Activated CD8-positive, alpha-beta T cell treated with anti-CD3 and anti-CD28 coated beads for 36 hours (primary cell): ENCODE measurements at regions not wholly inside any gene's neighbourhood (a gene's known extent, or its start where the extent isn't known, plus 50 kb on each side); places are given as distances from the start of the nearest gene placed in this dataset.

Experiments
- ATAC-seq: fragments of 200-7000 bp; cut with Tn5 transposase; one replicate; pipeline ENCODE4 v1.10.0; 2021; ENCODE audit warnings: mild to moderate bottlenecking, moderate library complexity
- CTCF ChIA-PET: fragments of 350-600 bp; sonication (Branson Sonifier 250); formaldehyde crosslinking; loops from one replicate; lab custom pipeline; 2021; ENCODE audit warnings: antibody characterized with exemption; lab: Charles Lee
- POLR2A ChIA-PET: fragments of 350-600 bp; sonication (Branson Sonifier 250); formaldehyde crosslinking; loops from one replicate; lab custom pipeline; 2021; ENCODE audit warnings: antibody characterized with exemption; lab: Charles Lee
- DNase-seq: peaks from one replicate; pipeline ENCODE4 v3.0.0-alpha.2; 2020
- H3K27ac Mint-ChIP-seq: one replicate; pipeline ENCODE4 v1.8.0; 2021; ENCODE audit warnings: mild to moderate bottlenecking, mixed read lengths
- H3K27me3 Mint-ChIP-seq: one replicate; pipeline ENCODE4 v1.8.0; 2021; ENCODE audit warnings: mixed read lengths
- H3K36me3 Mint-ChIP-seq: one replicate; pipeline ENCODE4 v1.8.0; 2021; ENCODE audit warnings: low read depth, mixed read lengths
- H3K4me1 Mint-ChIP-seq: one replicate; pipeline ENCODE4 v1.8.0; 2021; ENCODE audit warnings: low read depth, mixed read lengths
- H3K4me3 Mint-ChIP-seq: one replicate; pipeline ENCODE4 v1.8.0; 2021; ENCODE audit warnings: mild to moderate bottlenecking, moderate library complexity, mixed read lengths
- H3K9me3 Mint-ChIP-seq: one replicate; pipeline ENCODE4 v1.8.0; 2021; ENCODE audit warnings: mixed read lengths
- intact Hi-C: fragments of 100-400 bp; cut with micrococcal nuclease; formaldehyde crosslinking; loops from one replicate; pipeline ENCODE4 v1.10.0; 2022
- TF ChIP-seq, protein P1 (sequence below): fragments of 200-600 bp; IDR thresholded peaks from one replicate; pipeline ENCODE4 v1.8.0; 2022; ENCODE audit warnings: antibody characterized with exemption, mild to moderate bottlenecking

DNA sequence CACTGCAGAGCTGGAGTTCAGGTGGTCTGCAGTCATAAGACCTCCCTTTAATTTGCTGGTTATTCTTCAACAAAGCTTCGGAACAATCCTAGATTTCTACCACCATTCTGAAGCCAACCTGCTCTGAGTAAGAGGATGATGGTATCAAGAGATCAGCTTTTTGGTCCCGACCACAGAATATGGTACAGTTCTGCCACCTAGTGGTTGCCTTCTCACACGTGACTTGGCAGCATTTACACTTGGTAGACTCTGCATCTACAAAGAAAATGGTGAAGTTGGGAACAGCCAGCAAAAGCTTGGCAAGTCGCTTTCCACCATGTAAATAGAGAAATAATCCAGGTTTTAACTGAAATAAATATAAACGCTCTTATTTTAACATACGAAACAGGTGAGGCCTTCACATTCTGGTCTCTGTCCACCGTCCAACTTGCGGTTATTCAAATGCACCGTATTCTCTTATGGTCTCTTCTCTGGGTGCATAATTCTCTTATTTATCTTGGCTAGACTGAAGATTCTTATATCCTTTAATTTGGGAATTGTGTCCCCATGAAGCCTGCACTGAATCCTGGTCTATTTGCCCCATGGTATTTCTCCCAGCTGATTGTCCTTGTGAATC is 173.9 kb upstream of the GRM3 start:
- H3K27me3 Mint-ChIP-seq, result no peaks in the 10 kb centered on the region
- ChIA-PET POLR2A (no interaction called here), CTCF (interaction anchor here (0.6 to 1.9 kb wide), 12 partner anchors 12 to 600 kb away, joined by 3 to 7 read pairs (median 4); no protein-coding TSS in a partner anchor)
- H3K4me1 Mint-ChIP-seq, result no peaks in the 10 kb centered on the region
- DNase-seq (peak; percentile 70), ATAC-seq (peak; percentile 76)
- no peak overlapping the region for H3K27ac Mint-ChIP-seq
- no peaks in the 10 kb centered on the region for H3K9me3 Mint-ChIP-seq
- no peak overlapping the region for H3K4me3 Mint-ChIP-seq
- no peaks in the 10 kb centered on the region for H3K36me3 Mint-ChIP-seq
- TF ChIP-seq, protein P1, sequence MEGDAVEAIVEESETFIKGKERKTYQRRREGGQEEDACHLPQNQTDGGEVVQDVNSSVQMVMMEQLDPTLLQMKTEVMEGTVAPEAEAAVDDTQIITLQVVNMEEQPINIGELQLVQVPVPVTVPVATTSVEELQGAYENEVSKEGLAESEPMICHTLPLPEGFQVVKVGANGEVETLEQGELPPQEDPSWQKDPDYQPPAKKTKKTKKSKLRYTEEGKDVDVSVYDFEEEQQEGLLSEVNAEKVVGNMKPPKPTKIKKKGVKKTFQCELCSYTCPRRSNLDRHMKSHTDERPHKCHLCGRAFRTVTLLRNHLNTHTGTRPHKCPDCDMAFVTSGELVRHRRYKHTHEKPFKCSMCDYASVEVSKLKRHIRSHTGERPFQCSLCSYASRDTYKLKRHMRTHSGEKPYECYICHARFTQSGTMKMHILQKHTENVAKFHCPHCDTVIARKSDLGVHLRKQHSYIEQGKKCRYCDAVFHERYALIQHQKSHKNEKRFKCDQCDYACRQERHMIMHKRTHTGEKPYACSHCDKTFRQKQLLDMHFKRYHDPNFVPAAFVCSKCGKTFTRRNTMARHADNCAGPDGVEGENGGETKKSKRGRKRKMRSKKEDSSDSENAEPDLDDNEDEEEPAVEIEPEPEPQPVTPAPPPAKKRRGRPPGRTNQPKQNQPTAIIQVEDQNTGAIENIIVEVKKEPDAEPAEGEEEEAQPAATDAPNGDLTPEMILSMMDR, result peak; percentile 62
- intact Hi-C loops, result loop anchor here (5.0 kb wide), 1 partner anchor 577 kb away; no protein-coding TSS in a partner anchor

DNA sequence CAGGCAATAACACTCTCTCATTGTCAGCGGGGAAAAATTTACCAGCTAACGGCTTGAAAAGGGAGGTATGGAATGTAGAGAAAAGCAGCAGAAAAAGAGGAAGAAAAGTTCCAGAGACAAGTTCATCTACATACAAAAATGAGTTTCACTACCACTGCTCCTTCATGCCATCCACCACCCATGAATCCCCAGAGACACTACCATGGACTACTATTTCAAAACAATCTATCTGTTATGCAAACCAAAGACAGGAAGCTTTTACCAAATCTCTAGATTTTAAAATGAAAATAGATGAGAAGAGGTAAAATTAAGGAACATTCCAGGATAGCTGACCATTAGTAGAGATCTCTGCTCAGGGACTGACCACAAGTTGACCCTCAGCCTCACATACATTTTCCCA is 189.0 kb upstream of the GRM3 start:
- ChIA-PET CTCF (interaction anchor here (1.9 kb wide), 1 partner anchor 15 kb away, joined by 7 read pairs; no protein-coding TSS in a partner anchor), POLR2A (no interaction called here)
- intact Hi-C loops, result no loop called here
- H3K9me3 Mint-ChIP-seq, result peaks cover 2% of the 10 kb centered on the region
- no peak overlapping the region for H3K27ac Mint-ChIP-seq
- TF ChIP-seq, protein P1, result no peak
- no peaks in the 10 kb centered on the region for H3K36me3 Mint-ChIP-seq
- no peaks in the 10 kb centered on the region for H3K4me1 Mint-ChIP-seq
- ATAC-seq (no peak), DNase-seq (no peak)
- no peaks in the 10 kb centered on the region for H3K27me3 Mint-ChIP-seq
- H3K4me3 Mint-ChIP-seq, result no peak overlapping the region

DNA sequence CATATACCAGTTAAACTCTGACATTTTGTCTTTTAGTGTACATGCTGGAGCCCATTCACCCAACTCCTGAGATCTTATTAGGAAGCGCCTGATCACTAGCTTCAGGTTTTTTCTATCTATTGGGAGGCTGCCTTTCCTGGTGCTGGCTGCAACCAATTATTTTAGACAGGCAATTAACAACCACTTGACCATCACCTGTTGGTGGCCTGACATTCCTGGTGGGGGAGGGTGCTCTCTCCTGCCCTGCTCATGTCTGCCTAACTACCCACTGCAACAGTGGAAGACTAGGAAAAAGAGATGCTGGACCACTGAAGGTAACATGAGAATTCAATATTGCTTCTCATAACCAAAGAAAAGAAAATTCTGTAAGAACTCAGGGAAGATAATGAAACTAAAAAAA is 190.3 kb upstream of the GRM3 start:
- intact Hi-C loops, result no loop called here
- peaks cover 2% of the 10 kb centered on the region for H3K9me3 Mint-ChIP-seq
- POLR2A ChIA-PET, result interaction anchor here (0.6 to 0.7 kb wide), 2 partner anchors 313 to 377 kb away, joined by 3 read pairs; no protein-coding TSS in a partner anchor
- no peaks in the 10 kb centered on the region for H3K36me3 Mint-ChIP-seq
- ATAC-seq (no peak), DNase-seq (no peak)
- H3K27me3 Mint-ChIP-seq, result no peaks in the 10 kb centered on the region
- H3K27ac Mint-ChIP-seq, result no peak overlapping the region
- TF ChIP-seq, protein P1, result no peak
- no peak overlapping the region for H3K4me3 Mint-ChIP-seq
- CTCF ChIA-PET, result interaction anchor here (1.9 kb wide), 1 partner anchor 16 kb away, joined by 7 read pairs; no protein-coding TSS in a partner anchor
- H3K4me1 Mint-ChIP-seq, result no peaks in the 10 kb centered on the region

DNA sequence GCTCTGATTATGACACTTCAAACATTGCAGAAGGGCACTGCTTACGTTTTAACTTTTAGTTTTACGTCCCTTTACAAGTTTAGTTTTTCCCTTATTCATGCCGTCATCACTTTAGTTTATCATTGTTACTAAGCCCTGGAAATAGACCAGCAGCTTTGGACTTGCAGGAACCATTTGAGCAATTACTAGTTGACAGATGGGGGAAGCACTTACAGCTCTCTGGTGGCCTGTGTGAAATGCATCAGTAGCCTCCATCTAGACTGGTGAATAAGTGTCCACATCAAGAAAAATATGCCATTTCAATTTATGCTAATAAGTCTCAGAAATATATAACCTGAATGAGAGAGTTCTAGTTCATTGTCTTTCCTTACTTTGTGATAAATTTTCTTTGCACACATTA is 194.9 kb upstream of the GRM3 start:
- POLR2A ChIA-PET, result no interaction called here

DNA sequence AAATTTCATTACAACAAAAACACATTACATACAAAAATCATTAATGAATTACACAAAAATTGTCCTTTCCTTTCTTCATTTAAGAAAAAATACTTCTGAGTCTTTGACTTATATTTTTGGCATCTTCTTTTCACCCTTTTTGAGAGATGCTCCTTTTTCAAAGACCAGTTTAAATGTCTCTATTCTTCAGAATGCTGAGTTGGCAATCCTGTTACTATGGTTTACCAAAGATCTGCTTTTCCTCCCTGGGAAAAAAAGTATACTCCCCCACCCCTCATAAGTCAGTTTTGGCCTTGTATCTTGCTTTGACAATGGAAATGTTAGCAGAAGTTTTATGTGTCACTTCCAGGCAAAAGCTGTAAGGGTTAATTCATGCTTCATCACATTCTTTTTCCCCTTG is 198.4 kb upstream of the GRM3 start:
- DNase-seq, result no peak
- ChIA-PET CTCF (no interaction called here), POLR2A (no interaction called here)
- H3K4me1 Mint-ChIP-seq, result no peaks in the 10 kb centered on the region
- no peaks in the 10 kb centered on the region for H3K27me3 Mint-ChIP-seq
- TF ChIP-seq, protein P1, result no peak
- H3K36me3 Mint-ChIP-seq, result no peaks in the 10 kb centered on the region
- no peak for ATAC-seq
- intact Hi-C loops, result no loop called here
- H3K9me3 Mint-ChIP-seq, result peaks cover 4% of the 10 kb centered on the region
- H3K27ac Mint-ChIP-seq, result no peak overlapping the region
- no peak overlapping the region for H3K4me3 Mint-ChIP-seq

More for the DNA sequence above, 194.9 kb upstream of the GRM3 start:
- CTCF ChIA-PET, result no interaction called here
- no peaks in the 10 kb centered on the region for H3K36me3 Mint-ChIP-seq
- ATAC-seq (no peak), DNase-seq (no peak)
- TF ChIP-seq, protein P1, result no peak
- H3K4me1 Mint-ChIP-seq, result no peaks in the 10 kb centered on the region
- no peak overlapping the region for H3K4me3 Mint-ChIP-seq
- H3K9me3 Mint-ChIP-seq, result no peaks in the 10 kb centered on the region
- no peaks in the 10 kb centered on the region for H3K27me3 Mint-ChIP-seq
- H3K27ac Mint-ChIP-seq, result no peak overlapping the region
- intact Hi-C loops, result no loop called here
